Tibial nerve (tissue), 4 donors: ENCODE measurements at regions not wholly inside any gene's neighbourhood (a gene's known extent, or its start where the extent isn't known, plus 50 kb on each side); places are given as distances from the start of the nearest gene placed in this dataset.

Source experiments
- EP300 ChIP-seq, 2 donors: sonication (generic); formaldehyde crosslinking; IDR thresholded peaks; one replicate each; pipeline ENCODE4 v1.6.1; 2017; ENCODE audit warnings: antibody characterized with exemption in 2 of 2, mild to moderate bottlenecking in 1 of 2
- POLR2A ChIP-seq, 2 donors: fragments of 450-650 bp; IDR thresholded peaks; one replicate each; pipeline ENCODE4 v1.6.1; 2017; ENCODE audit warnings: antibody characterized with exemption in 2 of 2, mild to moderate bottlenecking in 2 of 2, moderate library complexity in 2 of 2
- TF ChIP-seq, protein P1 (sequence below), 5 experiments: fragments of 200-600 bp in 3 of 5; fragments of 450-650 bp in 2 of 5; sonication (generic) in 3 of 5; IDR thresholded peaks; one replicate each; pipeline ENCODE4 v1.5.1; 2016 to 2019; ENCODE audit warnings: antibody characterized with exemption in 5 of 5, mild to moderate bottlenecking in 3 of 5, moderate library complexity in 2 of 5

DNA sequence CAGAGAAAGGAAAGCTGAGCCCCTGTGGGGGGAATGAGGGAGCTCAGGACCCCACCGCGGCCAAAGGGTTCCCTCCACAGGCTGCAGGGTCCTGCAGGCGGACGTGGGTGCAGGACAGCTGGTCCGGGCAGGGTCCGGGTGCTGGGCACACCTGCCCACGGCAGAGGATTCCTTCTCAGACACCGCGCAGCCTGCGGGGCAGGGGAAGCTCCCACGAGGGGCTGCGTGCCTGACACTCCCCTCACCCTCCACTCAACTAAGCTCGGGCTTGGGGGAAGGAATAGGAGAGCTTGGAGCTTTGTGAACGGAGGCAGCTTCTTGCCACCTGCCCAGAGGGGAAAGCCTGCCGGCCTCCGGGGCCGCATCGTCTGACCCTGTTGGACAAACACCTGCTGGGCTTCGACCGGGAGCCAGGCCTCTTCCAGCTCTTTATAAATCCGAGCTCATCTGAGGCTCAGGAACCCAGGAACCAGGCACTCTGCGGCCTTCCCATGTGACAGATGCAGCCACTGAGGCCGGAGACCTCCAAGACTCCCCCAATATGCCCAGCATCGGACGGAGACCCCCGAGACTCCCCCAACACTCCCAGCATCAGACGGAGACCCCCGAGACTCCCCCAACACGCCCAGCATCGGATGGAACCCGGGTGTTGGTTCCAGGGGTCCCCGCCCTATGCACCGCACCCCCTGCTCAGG, 97.3 kb downstream of the PDGFA start:
- TF ChIP-seq POLR2A (IDR thresholded peaks at IDR 0.05) (no peak), EP300 (IDR thresholded peaks at IDR 0.05) (no peak)
- TF ChIP-seq, protein P1, sequence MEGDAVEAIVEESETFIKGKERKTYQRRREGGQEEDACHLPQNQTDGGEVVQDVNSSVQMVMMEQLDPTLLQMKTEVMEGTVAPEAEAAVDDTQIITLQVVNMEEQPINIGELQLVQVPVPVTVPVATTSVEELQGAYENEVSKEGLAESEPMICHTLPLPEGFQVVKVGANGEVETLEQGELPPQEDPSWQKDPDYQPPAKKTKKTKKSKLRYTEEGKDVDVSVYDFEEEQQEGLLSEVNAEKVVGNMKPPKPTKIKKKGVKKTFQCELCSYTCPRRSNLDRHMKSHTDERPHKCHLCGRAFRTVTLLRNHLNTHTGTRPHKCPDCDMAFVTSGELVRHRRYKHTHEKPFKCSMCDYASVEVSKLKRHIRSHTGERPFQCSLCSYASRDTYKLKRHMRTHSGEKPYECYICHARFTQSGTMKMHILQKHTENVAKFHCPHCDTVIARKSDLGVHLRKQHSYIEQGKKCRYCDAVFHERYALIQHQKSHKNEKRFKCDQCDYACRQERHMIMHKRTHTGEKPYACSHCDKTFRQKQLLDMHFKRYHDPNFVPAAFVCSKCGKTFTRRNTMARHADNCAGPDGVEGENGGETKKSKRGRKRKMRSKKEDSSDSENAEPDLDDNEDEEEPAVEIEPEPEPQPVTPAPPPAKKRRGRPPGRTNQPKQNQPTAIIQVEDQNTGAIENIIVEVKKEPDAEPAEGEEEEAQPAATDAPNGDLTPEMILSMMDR (IDR thresholded peaks at IDR 0.05), result no peak
